DMS79 treated with DMSO at 0.1 percent for 48 hours (cell line): ENCODE measurements at regions not wholly inside any gene's neighbourhood (a gene's known extent, or its start where the extent isn't known, plus 50 kb on each side); places are given as distances from the start of the nearest gene placed in this dataset.

Experiments used
- DNase-seq: peaks from one replicate; lab custom pipeline; 2025; lab: John Stamatoyannopoulos, UW

- DNase-seq, result no peak
Observed at GRCh38 chr1:23615423-23615822, 56.1 kb upstream of the ID3 start.

DNA sequence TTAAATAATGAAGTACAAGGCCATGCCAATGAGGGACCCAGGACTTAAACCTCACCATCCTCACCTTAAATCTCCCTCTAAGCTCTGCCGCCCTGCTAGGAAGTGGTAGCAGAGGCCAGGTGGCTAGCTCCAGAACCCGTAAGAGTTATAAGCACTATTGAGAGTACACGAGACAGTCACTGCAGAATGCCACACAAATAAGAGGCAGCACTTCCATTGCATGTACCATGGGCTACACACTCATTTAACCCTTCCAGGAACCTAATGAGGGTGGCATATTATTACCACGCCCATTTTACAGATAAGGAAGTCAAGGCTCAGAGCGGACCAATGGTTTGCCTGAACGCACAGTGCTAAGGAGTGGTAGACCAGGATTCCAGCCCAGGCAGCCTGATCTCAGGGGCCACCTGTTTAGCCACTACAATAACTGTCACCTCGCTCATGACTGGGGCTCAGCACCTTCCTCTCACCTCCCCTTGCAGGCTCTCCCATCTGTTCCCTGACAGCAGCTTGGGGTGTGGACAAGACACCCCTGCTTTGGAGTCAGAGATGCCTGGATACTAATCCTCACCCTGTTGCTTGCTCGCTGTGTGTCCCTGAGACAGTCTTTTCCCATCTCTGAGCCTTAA is 54.8 kb upstream of the ID3 start:
- no peak for DNase-seq

- DNase-seq, result no peak
Observed at GRCh38 chr1:23613191-23614031, 54.1 kb upstream of the ID3 start.

GRCh38 chr1:23611601-23612327 is 52.5 kb upstream of the ID3 start:
- DNase-seq, result no peak

DNA sequence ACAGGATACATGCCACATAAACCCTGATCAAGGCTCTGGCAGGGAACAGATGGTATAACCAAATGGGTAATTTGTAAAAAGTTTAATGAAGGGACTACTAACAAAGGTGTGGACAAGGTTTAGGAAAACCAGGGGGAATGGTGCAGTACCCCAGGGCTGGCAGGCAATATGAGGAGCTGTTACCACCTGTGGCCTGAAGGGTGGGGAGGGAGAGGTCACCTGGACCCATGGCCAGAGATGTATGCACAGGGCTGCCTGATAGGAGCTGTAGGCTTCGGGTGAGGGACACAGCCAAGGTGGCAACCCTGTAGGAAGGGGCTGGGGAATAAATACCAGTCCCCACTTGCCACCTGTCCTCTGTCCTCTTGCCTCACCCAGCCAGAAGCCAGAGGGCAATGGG is 51.4 kb upstream of the ID3 start:
- DNase-seq, result no peak

- no peak for DNase-seq
Observed at GRCh38 chr1:23609971-23610370, 50.7 kb upstream of the ID3 start.
